DMS79 treated with DMSO at 0.1 percent for 48 hours (cell line): ENCODE measurements at regions not wholly inside any gene's neighbourhood (a gene's known extent, or its start where the extent isn't known, plus 50 kb on each side); places are given as distances from the start of the nearest gene placed in this dataset.
"Not testable (repeated sequence)": the region's sequence is repeated elsewhere in the genome, so short reads cannot be mapped to it uniquely, and the experiment has no call there.

ENCODE experiments used
- DNase-seq: peaks from one replicate; lab custom pipeline; 2025; lab: John Stamatoyannopoulos, UW

DNA sequence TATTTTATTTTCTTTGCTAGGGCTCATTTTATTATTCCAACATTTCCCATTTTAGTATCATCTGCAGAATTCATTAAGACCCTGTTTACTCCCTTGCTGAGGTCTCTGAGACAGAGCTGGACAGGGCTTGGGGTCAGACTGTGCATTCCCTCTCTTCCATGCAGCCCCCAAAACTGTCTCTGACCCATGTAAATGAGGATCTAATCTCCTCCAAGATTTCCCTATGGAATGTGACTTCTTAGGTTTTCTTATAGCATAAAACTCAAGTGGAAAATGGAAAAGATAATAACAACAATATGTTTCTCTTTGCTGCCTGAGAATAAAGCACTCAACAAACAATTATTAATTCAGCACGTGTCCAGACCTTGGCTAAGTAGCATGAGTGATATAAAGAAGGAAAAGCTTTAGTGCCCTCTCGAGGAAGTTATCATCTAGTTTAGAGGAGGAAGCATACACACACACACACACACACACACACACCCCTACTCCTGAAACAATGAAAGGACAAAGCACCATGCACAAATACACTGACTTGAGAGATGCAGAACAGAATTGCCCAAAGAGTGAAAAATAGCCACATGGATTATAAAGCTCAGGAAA is 815.5 kb downstream of the BCKDHB start:
- DNase-seq, result no peak

DNA sequence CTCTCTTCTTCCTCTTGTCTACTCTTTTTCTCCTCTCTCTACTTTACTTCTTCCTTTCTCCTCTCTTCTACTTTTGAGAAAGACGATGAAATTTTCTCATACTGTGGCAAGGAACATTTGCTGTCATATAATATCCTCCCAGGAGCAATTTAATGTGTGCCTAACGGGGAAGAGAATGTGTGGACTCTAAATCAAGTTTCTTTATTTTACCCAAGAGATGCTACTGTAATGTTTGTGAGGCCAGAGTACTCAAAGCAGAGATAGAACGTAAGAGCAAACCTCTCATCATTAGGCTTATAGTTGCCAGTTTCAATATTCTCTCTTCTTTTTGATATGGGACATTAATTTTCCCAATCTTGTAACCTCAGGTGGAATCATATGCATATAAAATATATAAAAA is 801.4 kb downstream of the BCKDHB start:
- DNase-seq, result no peak

- no peak for DNase-seq
These were observed 797.2 kb downstream of the BCKDHB start for GRCh38 chr6:80903711-80904110.

DNA sequence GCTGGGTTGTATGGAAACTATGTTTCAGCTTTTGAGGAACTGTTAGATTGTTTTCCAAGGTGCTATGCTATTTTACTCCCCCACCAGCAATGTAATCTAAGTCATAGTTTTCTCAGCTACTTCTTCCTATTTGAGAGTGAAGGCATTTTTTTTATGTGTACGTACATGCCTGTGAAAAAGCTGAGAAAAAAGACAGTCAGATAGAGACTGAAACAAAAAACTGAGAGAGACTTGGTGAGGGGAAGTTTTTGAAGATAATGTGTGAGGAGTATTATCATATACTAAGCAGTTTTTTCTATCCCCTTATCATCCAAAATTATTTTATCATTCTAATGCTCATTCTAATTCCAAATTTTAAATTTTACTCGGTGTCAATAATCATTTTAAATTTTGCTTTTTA is 780.0 kb downstream of the BCKDHB start:
- DNase-seq, result no peak

DNA sequence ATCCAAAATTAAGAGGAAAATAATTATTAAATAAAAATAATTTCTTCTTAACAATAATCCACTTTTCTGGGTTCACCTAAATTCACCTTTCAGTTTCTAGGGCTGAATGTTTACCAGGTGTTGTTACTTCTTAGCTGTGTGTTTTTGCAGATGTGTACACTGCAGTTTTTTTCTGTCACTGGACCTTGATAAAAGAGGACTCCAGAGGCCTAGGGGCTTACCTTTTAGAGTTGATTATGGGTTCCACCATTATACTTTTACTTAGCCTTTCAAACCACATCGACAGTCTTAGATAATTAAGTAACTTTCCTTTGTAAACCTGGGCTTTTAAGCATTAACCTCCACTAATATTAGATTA is 766.5 kb downstream of the BCKDHB start:
- no peak for DNase-seq

GRCh38 chr6:80872199-80872950 is 765.9 kb downstream of the BCKDHB start:
- no peak for DNase-seq

DNA sequence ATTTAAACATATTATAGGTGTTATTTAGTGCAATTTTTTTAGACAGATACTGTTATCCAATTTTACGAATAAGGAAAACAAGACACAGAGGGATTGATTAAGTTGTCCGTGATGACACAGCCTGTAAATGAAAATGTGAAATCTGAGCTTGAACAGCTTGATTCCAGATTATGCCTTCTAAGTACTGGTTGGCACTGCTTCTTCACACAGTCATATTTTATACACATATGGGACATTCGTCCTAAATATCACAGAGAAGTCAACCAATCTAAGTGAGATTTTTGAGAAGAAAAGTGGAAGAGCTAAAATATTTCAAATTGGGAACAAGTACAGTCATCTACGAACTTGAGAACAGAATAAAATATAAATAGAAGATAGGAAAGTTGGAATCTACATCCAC is 756.3 kb downstream of the BCKDHB start:
- no peak for DNase-seq

GRCh38 chr6:80860107-80860506 is 753.6 kb downstream of the BCKDHB start:
- no peak for DNase-seq

- not testable (repeated sequence) for DNase-seq
These were observed 741.5 kb downstream of the BCKDHB start for GRCh38 chr6:80847973-80848372.

- DNase-seq, result no peak
These were observed 725.9 kb downstream of the BCKDHB start for GRCh38 chr6:80832337-80832736.

DNA sequence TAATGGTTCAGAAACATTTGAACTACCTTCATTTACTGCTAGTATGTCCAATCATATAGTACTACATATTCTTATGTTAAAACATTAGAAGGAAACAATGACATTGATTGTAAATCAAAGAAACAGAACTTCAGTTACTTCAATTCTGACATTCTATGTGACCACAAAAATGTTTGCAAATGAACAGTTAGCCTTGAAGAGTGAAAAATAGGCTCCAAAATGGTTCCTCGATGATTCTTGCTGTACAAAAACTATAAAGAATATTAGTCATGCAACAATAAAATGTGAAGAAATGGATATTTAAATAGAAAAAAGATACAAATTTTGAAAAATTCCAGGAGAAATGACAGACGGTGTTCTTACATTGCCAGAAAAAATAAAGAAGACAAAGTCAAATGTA is 686.9 kb downstream of the BCKDHB start:
- no peak for DNase-seq

GRCh38 chr6:80792151-80792550 is 685.7 kb downstream of the BCKDHB start:
- DNase-seq, result no peak

DNA sequence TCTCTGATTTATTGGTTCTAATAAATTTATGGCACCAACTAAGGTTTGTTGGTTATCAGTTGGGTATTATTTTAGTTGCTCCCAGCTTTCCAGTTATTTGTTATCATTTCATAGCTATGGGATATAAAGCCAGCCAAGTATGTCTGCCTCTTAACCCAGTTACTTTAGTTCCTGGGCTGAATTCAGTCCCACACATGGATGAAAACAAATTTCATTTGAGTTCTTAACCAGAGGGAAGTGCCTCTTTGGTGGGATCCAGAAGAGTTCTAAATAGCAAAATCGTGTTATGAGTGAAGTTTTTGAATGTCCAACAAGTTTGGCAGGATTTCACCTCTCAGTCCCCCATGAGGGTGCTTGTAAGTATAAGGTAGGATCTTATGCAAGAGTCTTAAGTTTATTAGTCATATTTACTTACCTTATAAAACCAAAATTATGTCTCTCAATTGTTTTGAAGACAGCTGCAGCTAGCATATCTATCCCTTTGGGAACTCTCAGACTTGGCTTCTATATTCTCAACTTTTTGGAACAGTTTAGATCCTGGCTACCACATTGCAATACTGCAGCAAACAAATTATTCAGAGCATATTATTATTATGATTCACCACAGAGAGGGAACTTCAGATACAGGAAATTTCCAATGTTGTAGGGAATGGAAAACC is 683.6 kb downstream of the BCKDHB start:
- DNase-seq, result no peak

DNA sequence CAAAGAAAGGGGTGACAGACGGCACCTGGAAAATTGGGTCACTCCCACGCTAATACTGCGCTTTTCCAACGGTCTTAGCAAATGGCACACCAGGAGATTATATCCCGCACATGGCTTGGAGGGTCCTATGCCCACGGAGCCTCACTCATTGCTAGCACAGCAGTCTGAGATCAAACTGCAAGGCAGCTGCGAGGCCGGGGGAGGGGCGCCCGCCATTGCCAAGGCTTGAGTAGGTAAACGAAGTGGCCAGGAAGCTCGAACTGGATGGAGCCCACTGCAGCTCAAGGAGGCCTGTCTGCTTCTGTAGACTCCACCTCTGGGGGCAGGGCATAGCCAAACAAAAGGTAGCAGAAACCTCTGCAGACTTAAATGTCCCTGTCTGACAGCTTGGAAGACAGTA is 676.8 kb downstream of the BCKDHB start:
- not testable (repeated sequence) for DNase-seq

- DNase-seq, result no peak
These were observed 665.5 kb downstream of the BCKDHB start for GRCh38 chr6:80771941-80772340.

- DNase-seq, result no peak
These were observed 662.6 kb downstream of the BCKDHB start for GRCh38 chr6:80769106-80769505.

- no peak for DNase-seq
These were observed 661.3 kb downstream of the BCKDHB start for GRCh38 chr6:80767808-80768207.

GRCh38 chr6:80744213-80744612 is 637.7 kb downstream of the BCKDHB start:
- no peak for DNase-seq

DNA sequence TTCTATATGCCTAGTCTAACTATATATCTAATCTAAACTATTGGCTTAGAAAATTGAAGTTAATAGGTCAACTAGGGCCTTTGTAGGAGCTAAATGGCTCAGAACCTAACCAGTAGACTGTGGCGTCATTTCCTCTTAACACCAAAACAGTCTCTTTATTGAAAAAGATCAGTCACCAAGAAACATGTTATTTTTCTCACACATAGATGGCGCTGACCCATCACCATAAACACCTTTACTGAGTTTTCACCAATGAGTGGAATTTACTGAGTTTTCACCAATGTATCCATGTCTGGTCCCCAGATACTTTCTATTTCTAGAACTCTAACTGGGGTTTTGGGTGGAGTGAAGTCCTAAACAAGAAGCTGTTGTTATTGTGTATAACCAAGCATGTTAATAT is 636.0 kb downstream of the BCKDHB start:
- no peak for DNase-seq

DNA sequence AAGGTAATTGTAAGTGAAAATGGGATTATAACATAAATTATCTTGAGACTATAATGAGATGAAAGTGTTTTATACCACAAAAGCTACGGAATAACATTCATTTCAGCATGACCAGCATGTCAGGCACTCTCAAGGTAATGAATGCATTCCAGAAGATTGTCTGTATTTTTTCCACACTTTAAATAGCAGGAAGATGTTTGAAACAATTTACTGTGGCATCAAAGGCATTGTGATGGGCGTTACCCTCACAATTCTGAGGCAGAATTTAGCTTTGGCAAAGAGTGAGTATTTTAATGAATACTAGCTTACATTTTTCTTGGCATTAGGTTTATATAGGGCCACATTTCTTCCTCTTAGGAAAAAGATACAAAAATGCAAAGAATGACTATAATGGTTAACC is 627.2 kb downstream of the BCKDHB start:
- DNase-seq, result no peak

- DNase-seq, result no peak
These were observed 622.4 kb downstream of the BCKDHB start for GRCh38 chr6:80728830-80729229.

GRCh38 chr6:80728101-80728750 is 621.8 kb downstream of the BCKDHB start:
- no peak for DNase-seq
